ENCODE measurements at regions not wholly inside any gene's neighbourhood (a gene's known extent, or its start where the extent isn't known, plus 50 kb on each side); places are given as distances from the start of the nearest gene placed in this dataset.

DNA sequence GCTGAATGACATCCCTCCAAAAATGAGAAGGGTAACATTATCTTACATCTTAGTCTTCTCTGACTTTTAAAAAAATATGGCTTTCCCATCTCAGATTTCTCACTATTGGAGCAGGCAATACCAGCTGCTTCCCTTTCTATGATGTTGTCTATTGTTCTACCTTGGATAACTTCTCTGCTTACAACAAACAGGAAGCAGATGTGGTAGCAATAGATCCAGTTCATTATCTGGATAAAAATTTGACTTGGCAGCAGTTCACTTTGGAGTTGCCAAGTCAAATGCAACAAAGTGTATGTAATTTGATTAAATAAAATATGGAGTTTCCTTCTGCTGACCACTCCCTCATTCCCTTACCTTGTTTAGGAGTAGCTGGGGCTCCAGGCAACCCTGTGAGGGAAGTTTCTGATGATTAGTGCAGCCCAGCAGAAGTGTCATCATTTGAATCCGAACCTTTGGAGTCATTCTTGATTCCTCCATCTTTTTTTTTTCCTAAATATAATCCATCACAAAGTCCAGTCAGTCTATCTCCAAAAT lies 72.0 kb upstream of the GPRIN3 start:
- no peak for DNase-seq (ENCODE audit: low spot score)
- Histone ChIP-seq H3K27ac (no peak overlapping the region), H3K4me3 (no peak overlapping the region)
- TF ChIP-seq, protein P1, sequence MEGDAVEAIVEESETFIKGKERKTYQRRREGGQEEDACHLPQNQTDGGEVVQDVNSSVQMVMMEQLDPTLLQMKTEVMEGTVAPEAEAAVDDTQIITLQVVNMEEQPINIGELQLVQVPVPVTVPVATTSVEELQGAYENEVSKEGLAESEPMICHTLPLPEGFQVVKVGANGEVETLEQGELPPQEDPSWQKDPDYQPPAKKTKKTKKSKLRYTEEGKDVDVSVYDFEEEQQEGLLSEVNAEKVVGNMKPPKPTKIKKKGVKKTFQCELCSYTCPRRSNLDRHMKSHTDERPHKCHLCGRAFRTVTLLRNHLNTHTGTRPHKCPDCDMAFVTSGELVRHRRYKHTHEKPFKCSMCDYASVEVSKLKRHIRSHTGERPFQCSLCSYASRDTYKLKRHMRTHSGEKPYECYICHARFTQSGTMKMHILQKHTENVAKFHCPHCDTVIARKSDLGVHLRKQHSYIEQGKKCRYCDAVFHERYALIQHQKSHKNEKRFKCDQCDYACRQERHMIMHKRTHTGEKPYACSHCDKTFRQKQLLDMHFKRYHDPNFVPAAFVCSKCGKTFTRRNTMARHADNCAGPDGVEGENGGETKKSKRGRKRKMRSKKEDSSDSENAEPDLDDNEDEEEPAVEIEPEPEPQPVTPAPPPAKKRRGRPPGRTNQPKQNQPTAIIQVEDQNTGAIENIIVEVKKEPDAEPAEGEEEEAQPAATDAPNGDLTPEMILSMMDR (IDR thresholded peaks at IDR 0.05): no peak

DNA sequence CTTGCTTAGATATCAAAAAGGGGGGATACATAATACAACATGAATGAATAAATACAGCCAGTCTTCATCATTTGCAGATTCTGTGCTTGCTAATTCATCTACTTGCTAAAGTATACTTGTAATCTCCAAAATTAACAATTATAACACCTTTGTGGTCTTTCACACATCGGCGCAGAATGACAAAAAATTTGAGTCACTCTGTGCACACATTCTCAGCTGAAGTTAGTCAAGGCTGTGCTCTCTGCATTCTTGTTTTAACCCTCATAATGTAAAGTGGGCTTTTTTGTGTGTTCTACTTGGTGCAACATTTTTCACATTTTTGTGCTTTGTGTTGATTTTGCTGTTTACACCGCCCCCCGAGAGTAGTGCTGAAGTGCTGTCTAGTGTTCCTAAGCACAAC lies 65.8 kb upstream of the GPRIN3 start:
- no peak overlapping the region for H3K4me3 ChIP-seq
- TF ChIP-seq, protein P1 (IDR thresholded peaks at IDR 0.05): no peak
- no peak for DNase-seq (ENCODE audit: low spot score)
- no peak overlapping the region for H3K27ac ChIP-seq

DNA sequence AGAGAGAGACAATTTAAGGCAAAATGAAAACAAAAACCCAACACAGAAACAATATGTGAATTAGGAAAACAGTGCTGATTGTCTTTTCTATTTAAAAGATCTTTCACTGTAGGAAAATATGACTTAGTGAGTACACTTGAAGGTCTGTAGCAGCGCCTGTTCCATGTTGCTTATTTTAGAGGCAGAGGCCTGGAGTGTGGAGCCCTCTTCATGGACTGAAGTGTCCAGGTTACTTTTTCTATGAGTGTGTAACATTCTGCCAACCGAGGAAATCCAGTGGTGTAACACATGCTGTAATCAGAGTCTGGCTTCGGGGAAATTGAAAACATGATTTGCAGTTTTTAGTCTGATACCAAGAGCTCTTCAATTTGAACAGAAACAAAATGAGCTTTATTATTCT lies 64.0 kb upstream of the GPRIN3 start:
- TF ChIP-seq, protein P1 (IDR thresholded peaks at IDR 0.05): no peak
- H3K4me3 ChIP-seq: no peak overlapping the region
- no peak overlapping the region for H3K27ac ChIP-seq
- DNase-seq (ENCODE audit: low spot score): no peak

DNA sequence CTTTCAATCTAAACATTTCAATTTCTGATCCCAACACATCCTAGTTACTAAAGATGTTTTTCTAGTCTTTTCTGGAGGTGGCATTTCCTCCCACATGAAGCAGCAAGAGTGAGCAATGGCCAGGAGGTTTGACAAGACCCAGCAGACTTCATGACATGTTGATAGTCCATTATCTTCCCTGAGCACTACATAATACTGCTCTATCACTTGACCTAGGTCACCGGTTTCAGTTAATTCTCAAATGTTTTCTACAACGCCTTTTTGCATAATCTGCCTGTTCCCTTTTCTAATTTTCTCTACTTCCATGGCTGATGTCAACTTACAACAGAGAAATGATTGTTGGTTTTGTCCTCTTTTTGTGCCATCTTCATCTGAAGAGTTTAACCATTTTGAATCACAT lies 62.0 kb upstream of the GPRIN3 start:
- TF ChIP-seq, protein P1 (IDR thresholded peaks at IDR 0.05): no peak
- Histone ChIP-seq H3K4me3 (no peak overlapping the region), H3K27ac (no peak overlapping the region)
- no peak for DNase-seq (ENCODE audit: low spot score)

DNA sequence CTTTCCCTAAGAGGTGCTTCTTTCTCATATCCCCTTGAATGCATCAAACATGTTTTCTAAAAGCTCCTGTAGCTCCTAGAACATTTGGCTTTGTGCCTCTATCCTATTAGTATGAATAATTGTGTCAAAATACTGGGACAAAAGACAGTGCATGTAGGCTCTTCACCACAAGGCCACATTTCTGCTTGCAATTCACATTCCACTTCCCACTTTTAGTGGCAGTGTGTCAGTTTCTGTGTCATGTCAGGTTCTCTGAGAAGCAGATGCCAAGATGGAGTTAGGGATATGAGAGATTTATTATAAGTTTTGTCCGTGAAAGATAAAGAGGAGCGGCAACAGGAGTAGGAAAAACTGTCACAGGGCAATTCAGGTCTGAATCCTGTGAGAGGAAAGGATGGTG lies 61.3 kb upstream of the GPRIN3 start:
- H3K27ac ChIP-seq: no peak overlapping the region
- DNase-seq (ENCODE audit: low spot score): no peak
- TF ChIP-seq, protein P1 (IDR thresholded peaks at IDR 0.05): no peak
- H3K4me3 ChIP-seq: no peak overlapping the region

DNA sequence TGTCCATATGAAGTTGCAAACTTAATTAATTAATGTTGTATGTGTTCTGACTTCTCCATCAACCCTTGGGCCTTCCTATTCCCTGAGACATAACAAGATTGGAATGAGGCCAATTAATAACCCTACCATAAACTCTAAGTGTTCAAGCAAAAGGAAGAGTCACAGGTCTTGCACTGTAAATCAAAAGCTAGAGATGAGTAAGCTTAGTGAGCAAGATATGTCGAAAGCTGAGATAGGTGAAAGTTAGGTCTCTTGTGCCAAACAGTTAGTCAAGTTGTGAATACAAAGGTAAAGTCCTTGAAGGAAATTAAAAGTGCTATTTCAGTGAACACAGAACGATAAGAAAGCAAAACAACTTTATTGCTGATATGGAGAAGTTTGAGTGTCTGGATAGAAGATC lies 58.2 kb upstream of the GPRIN3 start:
- TF ChIP-seq, protein P1 (IDR thresholded peaks at IDR 0.05): no peak
- Histone ChIP-seq H3K4me3 (no peak overlapping the region), H3K27ac (no peak overlapping the region)
- DNase-seq (ENCODE audit: low spot score): no peak

DNA sequence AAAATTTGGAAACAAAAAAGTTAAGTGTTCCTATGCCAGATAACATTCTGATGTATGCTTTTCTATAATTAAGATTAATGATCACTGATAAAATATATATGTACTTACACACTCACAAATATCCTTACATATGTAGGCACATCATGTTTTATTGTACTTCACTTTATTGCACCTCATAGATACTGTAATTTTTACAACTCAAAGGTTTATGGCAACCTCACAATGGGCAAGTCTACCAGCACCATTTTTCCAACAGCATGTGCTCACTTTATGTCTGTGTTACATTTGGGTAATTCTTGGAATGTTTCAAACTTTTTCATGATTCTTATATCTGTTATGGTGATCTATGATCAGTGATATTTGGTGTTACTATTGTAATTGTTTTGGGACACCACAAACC lies 57.8 kb upstream of the GPRIN3 start:
- Histone ChIP-seq H3K4me3 (no peak overlapping the region), H3K27ac (no peak overlapping the region)
- TF ChIP-seq, protein P1 (IDR thresholded peaks at IDR 0.05): no peak
- DNase-seq (ENCODE audit: low spot score): no peak
